GM18909 (cell line): ENCODE measurements at regions not wholly inside any gene's neighbourhood (a gene's known extent, or its start where the extent isn't known, plus 50 kb on each side); places are given as distances from the start of the nearest gene placed in this dataset.
"Not testable (repeated sequence)": the region's sequence is repeated elsewhere in the genome, so short reads cannot be mapped to it uniquely, and the experiment has no call there.

ENCODE experiments used
- ATAC-seq: cut with Tn5 transposase; IDR thresholded peaks from one replicate; pipeline ENCODE4 v1.9.1; 2021; ENCODE audit warnings: mild to moderate bottlenecking; ENCODE audit not compliant: unreplicated experiment, poor library complexity

DNA sequence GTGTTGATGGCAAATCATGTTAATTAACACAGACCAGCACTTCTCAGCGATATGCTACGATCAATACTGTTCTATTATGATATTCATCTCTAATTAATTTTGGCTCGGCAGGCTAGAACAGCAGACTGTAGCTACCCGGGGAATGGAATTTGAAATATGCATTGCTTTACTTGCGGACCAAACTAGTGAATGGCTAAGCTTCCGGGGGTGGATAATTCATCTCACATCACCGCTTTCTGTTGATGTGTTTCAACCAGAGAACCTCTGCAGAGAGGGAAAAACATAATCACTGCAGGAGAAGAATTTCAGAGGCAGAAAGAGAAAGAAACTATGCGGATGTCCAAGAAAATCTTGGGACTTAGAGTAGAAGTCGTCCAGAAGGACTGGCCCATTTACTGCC, 490.9 kb downstream of the STK39 start:
- ATAC-seq, result no peak

DNA sequence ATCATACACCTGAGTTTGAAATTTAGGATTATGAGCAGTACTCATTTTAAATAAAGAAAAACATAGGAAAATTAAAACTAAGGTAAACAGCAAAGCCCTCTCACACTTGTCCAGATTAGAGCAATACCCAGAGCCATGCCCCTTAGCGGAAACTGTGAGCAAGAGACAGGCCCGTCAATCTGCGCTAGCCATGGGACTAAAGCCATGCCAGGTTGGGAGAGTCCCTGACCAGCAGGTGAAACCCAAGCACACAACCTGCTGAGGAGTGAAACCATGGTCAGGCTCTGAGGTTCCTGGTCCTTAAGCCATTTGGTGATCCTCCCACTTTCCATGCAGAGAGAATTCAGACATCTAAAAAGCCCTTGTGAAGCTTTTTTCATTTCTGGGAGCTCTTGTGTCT, 494.3 kb downstream of the STK39 start:
- ATAC-seq, result no peak

DNA sequence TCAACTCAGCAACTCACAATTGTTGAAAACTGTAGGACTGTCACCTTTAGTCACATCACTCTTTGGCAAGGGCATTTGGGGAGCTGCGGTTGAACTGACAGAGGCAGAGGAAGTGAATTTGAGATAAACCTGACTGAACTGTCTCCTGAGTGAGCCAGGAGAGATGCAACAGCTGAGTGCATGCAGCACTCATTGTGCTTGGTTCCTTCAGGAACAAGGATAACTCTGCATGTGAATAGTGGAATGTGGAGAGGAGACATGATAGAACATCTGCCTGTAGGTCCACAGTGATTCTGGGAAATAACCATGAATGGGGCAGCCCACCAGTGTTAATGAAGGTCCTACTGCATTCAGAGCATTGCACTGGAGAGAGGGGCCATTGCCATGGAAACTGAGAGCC, 494.7 kb downstream of the STK39 start:
- no peak for ATAC-seq

- no peak for ATAC-seq
These were observed 496.7 kb downstream of the STK39 start for GRCh38 chr2:167750675-167751074.

DNA sequence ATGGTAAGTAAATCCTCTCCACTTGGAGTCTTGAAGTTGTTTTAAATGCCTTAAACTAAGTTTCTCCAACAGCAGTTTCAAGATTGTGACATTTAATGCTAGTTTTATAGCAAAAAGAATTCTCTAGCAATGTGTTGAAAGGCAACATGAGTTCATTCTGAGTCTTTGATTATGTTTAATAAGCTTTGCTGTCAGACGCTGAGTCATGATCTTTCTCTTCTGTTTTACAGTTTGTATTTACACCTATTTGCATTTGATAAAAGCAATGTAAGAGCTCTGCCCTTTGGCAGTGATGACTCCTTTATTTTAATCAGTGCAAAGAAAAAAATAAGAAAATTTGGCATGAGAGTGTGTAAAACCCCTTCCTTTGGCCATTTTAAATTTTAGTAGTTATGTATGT, 497.7 kb downstream of the STK39 start:
- ATAC-seq, result no peak

DNA sequence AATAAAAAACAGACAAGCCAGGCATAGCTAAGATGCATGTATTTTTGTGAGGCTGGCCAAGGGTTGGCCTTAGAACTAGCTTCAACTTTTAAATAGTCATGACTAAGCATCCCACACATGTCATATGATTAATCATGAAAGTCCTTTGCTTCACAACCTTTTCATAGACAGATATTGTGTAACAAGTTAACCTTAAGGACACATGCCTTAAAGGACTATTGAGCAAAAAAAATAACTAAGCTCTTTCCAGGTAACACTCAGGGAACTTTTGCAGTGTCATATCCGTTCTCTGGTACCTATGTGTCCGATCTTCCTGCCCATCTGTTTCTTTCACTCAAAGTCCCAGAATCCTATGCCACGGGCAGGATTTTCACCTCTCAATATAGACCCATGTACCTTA, 498.4 kb downstream of the STK39 start:
- ATAC-seq, result no peak

- no peak for ATAC-seq
These were observed 498.9 kb downstream of the STK39 start for GRCh38 chr2:167748536-167748935.

DNA sequence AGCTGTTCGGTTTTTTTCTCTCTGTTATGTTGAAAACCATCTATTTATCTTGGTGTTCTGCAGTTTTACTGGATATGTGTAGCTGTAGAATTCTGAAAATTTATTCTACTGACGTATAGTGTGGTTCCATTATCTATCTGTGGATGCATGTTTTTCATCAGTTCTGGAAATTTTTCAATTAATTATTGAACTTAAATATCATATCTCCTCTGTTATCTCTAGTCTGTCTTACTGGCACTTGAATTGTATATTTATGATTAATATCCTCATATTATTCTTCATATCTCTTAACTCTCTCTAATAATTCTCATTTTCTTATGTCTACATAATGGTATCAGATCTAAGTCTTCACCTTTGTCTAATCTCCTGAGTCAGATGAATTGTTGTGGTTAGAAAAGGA, 501.7 kb downstream of the STK39 start:
- no peak for ATAC-seq

DNA sequence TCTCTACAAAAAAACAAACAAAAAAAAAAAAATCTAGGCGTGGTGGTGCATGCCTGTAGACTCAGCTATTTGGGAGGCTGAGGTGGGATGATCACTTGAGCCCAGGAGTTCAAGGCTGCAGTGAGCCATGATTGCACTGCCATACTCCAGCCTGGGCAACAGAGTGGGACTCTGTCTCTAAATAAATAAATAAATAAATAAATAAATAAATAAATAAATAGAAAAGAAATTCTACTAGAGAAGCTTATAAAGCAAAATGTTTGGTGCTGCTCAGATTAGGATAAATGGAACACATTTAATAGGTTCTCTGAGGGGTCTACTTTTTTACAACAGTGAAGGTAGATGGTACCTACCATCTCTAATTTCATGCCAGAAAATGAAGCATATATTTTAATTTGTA, 507.5 kb downstream of the STK39 start:
- not testable (repeated sequence) for ATAC-seq

- ATAC-seq, result no peak
These were observed 513.6 kb downstream of the STK39 start for GRCh38 chr2:167733747-167734146.

- no peak for ATAC-seq
These were observed 515.1 kb downstream of the STK39 start for GRCh38 chr2:167732326-167732725.

DNA sequence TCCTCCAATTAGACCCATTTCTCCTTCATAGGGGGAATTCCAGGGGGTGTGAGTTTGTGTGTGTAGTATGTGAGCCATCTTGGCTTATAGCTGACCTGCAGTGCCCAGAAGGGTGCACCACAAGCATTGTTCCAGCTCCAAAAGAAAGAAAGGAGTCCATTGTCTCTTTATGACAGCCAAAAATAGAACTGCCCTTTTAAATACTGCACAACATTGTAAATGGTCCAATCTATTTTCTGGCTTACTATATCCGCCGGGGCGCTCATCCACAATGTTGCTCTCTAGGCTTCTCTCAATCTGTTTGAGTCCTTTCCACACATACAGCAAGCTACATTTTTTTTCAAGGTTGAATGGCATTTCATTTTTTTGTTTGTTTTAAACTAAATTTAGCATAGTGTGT, 517.5 kb downstream of the STK39 start:
- ATAC-seq, result no peak

DNA sequence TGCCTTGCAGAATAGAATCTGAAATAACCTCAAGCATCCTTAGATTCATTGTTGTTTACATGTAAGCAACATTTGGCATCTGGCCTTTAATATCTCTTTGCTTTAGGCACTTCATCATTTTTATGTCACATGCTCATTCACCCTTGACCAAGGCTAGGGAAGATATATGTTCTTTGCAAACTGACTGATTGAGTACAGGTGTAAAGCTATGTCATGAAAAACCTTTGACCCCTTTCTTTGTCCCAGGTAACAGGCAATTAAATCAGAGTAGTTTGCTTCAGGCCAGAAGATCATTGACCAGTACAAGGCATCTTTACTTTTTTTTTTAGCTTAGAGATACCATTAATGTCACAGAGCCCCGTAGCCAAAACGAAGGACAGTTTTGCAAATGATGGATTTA, 520.6 kb downstream of the STK39 start:
- ATAC-seq, result no peak

GRCh38 chr2:167721593-167721992, 525.8 kb downstream of the STK39 start:
- ATAC-seq, result no peak

GRCh38 chr2:167719410-167719809, 528.0 kb downstream of the STK39 start:
- no peak for ATAC-seq

DNA sequence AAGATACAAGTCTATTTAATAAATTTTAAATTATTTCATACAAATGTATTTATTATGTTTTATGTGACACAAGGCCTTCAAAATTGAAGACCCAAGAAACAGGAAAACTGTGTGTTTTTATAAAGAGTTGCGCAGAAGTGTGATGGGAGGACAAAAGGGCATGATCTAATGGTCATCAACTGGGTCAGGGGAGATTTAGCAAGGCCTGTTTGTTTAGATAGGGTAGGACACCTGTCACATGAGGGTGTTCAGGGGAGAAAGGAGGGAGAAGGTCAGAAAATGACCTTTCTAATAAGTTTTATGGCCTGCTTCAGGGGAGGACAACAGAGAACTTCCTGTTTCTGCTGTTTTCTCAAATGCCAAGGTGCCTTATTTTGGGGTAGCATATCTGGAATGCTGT, 528.8 kb downstream of the STK39 start:
- ATAC-seq, result no peak

- no peak for ATAC-seq
These were observed 531.5 kb downstream of the STK39 start for GRCh38 chr2:167715932-167716331.

DNA sequence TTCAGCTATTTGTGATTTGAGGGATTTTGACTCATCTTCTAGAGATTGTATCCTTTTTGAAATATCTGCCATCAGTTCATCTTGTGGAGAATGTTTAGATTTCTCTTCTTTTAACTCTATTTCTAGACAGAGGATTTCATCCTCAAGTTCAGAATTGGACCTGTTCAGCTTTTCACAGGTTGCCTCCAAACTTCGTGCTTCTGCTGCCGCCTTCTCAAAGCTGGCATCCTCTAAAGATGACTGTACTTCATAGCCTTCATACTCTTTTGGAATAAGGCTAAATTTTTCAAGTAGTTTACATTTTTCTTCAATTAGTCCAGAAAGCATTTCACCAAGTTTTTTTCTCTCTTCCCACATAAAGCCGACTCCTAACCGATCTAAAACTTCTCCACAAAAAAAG, 531.9 kb downstream of the STK39 start:
- ATAC-seq, result not testable (repeated sequence)

- no peak for ATAC-seq
These were observed 535.1 kb downstream of the STK39 start for GRCh38 chr2:167712275-167712674.

DNA sequence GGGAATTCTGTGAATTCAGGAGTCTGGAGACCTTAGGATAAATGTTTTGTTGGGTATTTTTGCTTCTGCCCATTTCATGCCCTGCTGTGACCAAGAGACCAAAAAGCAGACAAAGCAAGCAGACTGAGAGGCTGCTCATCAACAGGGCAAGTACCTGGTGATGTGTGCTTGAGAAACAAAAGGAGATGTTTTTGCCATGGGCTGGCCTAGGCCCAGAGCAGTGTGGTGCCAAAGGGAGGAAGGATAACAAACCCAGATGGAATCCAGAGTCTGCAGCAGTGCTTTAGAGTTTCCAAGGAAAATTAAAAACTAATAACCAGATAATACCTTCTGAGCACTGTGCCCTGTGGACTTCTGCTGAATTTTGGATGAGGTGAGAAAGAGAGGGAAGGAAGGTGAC, 538.4 kb downstream of the STK39 start:
- ATAC-seq, result no peak

- no peak for ATAC-seq
These were observed 540.6 kb downstream of the STK39 start for GRCh38 chr2:167706800-167707199.

- no peak for ATAC-seq
These were observed 544.0 kb downstream of the STK39 start for GRCh38 chr2:167703441-167703840.

GRCh38 chr2:167702227-167702626, 545.2 kb downstream of the STK39 start:
- no peak for ATAC-seq
